Endodermal cell (in vitro differentiated cells): ENCODE measurements at regions not wholly inside any gene's neighbourhood (a gene's known extent, or its start where the extent isn't known, plus 50 kb on each side); places are given as distances from the start of the nearest gene placed in this dataset.

Source experiments
- DNase-seq: peaks from one replicate; pipeline ENCODE4 v3.0.0-alpha.2; 2017
- H3K27ac ChIP-seq: 2 replicates; pipeline ENCODE4 v1.5.1; 2013; ENCODE audit warnings: mild to moderate bottlenecking, low read depth, low read length, moderate library complexity
- H3K27me3 ChIP-seq: 2 replicates; pipeline ENCODE4 v1.6.1; 2013; ENCODE audit warnings: mild to moderate bottlenecking, low read length, moderate library complexity; ENCODE audit not compliant: insufficient read depth, control insufficient read depth, poor library complexity, severe bottlenecking
- H3K36me3 ChIP-seq: 2 replicates; pipeline ENCODE4 v1.7.0; 2013; ENCODE audit warnings: mild to moderate bottlenecking, low read length, moderate library complexity; ENCODE audit not compliant: control insufficient read depth, insufficient read depth
- H3K4me1 ChIP-seq: one replicate; pipeline ENCODE4 v1.7.0; 2013; ENCODE audit warnings: low read length; ENCODE audit not compliant: control insufficient read depth, insufficient read depth
- H3K4me3 ChIP-seq: 2 replicates; pipeline ENCODE4 v1.5.1; 2013; ENCODE audit warnings: mild to moderate bottlenecking, low read length, moderate library complexity
- H3K9ac ChIP-seq: 2 replicates; pipeline ENCODE4 v1.6.1; 2013; ENCODE audit warnings: mild to moderate bottlenecking, low read length, moderate library complexity; ENCODE audit not compliant: poor library complexity, severe bottlenecking; ENCODE audit errors: extremely low read depth
- H3K9me3 ChIP-seq: 2 replicates; pipeline ENCODE4 v1.6.1; 2013; ENCODE audit warnings: mild to moderate bottlenecking, low read length, moderate library complexity; ENCODE audit not compliant: control insufficient read depth
- H3K27ac Mint-ChIP-seq: 2 replicates; pipeline ENCODE4 v1.8.0; 2020; ENCODE audit warnings: mixed read lengths
- H3K27me3 Mint-ChIP-seq: 2 replicates; pipeline ENCODE4 v1.8.0; 2021; ENCODE audit warnings: mild to moderate bottlenecking, mixed read lengths; ENCODE audit not compliant: insufficient read depth
- H3K36me3 Mint-ChIP-seq: 2 replicates; pipeline ENCODE4 v1.8.0; 2020; ENCODE audit warnings: low read depth, mixed read lengths
- H3K4me1 Mint-ChIP-seq: 2 replicates; pipeline ENCODE4 v1.8.0; 2020; ENCODE audit warnings: mixed read lengths
- H3K4me3 Mint-ChIP-seq: 2 replicates; pipeline ENCODE4 v1.8.0; 2020; ENCODE audit warnings: mild to moderate bottlenecking, moderate library complexity, mixed read lengths
- H3K9me3 Mint-ChIP-seq: 2 replicates; pipeline ENCODE4 v1.8.0; 2020; ENCODE audit warnings: mild to moderate bottlenecking, mixed read lengths
- CTCF ChIP-seq: fragments of 200-600 bp; sonication (generic); conservative IDR thresholded peaks from 2 replicates; pipeline ENCODE4 v1.5.0; 2021; ENCODE audit warnings: antibody characterized with exemption, mild to moderate bottlenecking
- WGBS, 2 experiments: methylation state at CpG; one replicate each; pipeline versions ENCODE4 v1.1.5 to v1.1.7; 2013; ENCODE audit warnings: missing lambda C conversion rate in 2 of 2, mixed read lengths in 1 of 2; ENCODE audit not compliant: insufficient coverage in 1 of 2, insufficient read length in 1 of 2; 5-methylcytosine and 5-hydroxymethylcytosine counted together

- TF ChIP-seq CTCF = no peak
- no peak for DNase-seq
- Mint-ChIP-seq H3K4me1 (peaks cover 3% of the 10 kb centered on the region), H3K27ac (no peak overlapping the region), H3K9me3 (peaks cover 8% of the 10 kb centered on the region), H3K4me3 (no peak overlapping the region), H3K27me3 (no peaks in the 10 kb centered on the region), H3K36me3 (no peaks in the 10 kb centered on the region)
- H3K9me3 ChIP-seq = no peaks in the 10 kb centered on the region
- no peaks in the 10 kb centered on the region for H3K4me1 ChIP-seq
- no peaks in the 10 kb centered on the region for H3K27me3 ChIP-seq
- no CpG with 5 or more reads among the region's 1 CpG for WGBS, 2 experiments
- H3K4me3 ChIP-seq = no peak overlapping the region
- H3K9ac ChIP-seq = no peak overlapping the region
- H3K36me3 ChIP-seq = no peaks in the 10 kb centered on the region
- no peak overlapping the region for H3K27ac ChIP-seq
Observed at GRCh38 chr4:179544496-179544895, 2102.3 kb upstream of the AGA start.

- Histone ChIP-seq H3K9me3 (no peaks in the 10 kb centered on the region), H3K9ac (no peak overlapping the region), H3K27me3 (no peaks in the 10 kb centered on the region), H3K4me1 (no peaks in the 10 kb centered on the region), H3K27ac (no peak overlapping the region), H3K36me3 (no peaks in the 10 kb centered on the region), H3K4me3 (no peak overlapping the region)
- Mint-ChIP-seq H3K27me3 (no peaks in the 10 kb centered on the region), H3K27ac (no peak overlapping the region), H3K4me3 (no peak overlapping the region), H3K36me3 (no peaks in the 10 kb centered on the region), H3K9me3 (peaks cover 8% of the 10 kb centered on the region), H3K4me1 (peaks cover 10% of the 10 kb centered on the region)
- no peak for DNase-seq
- 94 to 100% methylated on average over 2 of the region's 2 CpGs for WGBS, 2 experiments
- no peak for TF ChIP-seq CTCF
Observed at GRCh38 chr4:179552131-179552530, 2109.9 kb upstream of the AGA start.

- no peak overlapping the region for H3K4me3 ChIP-seq
- Mint-ChIP-seq H3K27ac (no peak overlapping the region), H3K27me3 (no peaks in the 10 kb centered on the region), H3K9me3 (peaks cover 24% of the 10 kb centered on the region), H3K4me3 (no peak overlapping the region), H3K4me1 (no peaks in the 10 kb centered on the region), H3K36me3 (no peaks in the 10 kb centered on the region)
- H3K27ac ChIP-seq = no peak overlapping the region
- H3K9ac ChIP-seq = no peak overlapping the region
- H3K4me1 ChIP-seq = no peaks in the 10 kb centered on the region
- 83 to 92% methylated on average over 2 to 4 of the region's 4 CpGs for WGBS, 2 experiments
- no peaks in the 10 kb centered on the region for H3K36me3 ChIP-seq
- peaks cover 17% of the 10 kb centered on the region for H3K9me3 ChIP-seq
- no peak for TF ChIP-seq CTCF
- DNase-seq = no peak
- H3K27me3 ChIP-seq = no peaks in the 10 kb centered on the region
Observed at GRCh38 chr4:179563741-179564140, 2121.5 kb upstream of the AGA start.
